Stomach (tissue), 4 donors: ENCODE measurements at regions not wholly inside any gene's neighbourhood (a gene's known extent, or its start where the extent isn't known, plus 50 kb on each side); places are given as distances from the start of the nearest gene placed in this dataset.

Experiments used
- CTCF ChIP-seq, 7 experiments: fragments of 450-650 bp in 4 of 7; fragments of 200-600 bp in 3 of 7; sonication (generic) in 3 of 7; IDR thresholded peaks; one replicate each; pipeline ENCODE4 v1.5.1; 2016 to 2019; ENCODE audit warnings: antibody characterized with exemption in 7 of 7, control low read depth in 2 of 7, mild to moderate bottlenecking in 1 of 7
- POLR2A ChIP-seq, 4 donors: fragments of 450-650 bp; IDR thresholded peaks; one replicate each; pipeline ENCODE4 v1.6.1; 2016; ENCODE audit warnings: antibody characterized with exemption in 4 of 4, control low read depth in 2 of 4, mild to moderate bottlenecking in 1 of 4, moderate library complexity in 1 of 4

GRCh38 chr20:22838001-22838400, 197.1 kb upstream of the SSTR4 start:
- TF ChIP-seq POLR2A (IDR thresholded peaks at IDR 0.05) (no peak), CTCF (IDR thresholded peaks at IDR 0.05) (no peak)
